Hematopoietic multipotent progenitor cell treated with erythropoietin and hydrocortisone succinate and interleukin-3 and kit ligand, for 17 days (in vitro differentiated cells): ENCODE measurements at regions not wholly inside any gene's neighbourhood (a gene's known extent, or its start where the extent isn't known, plus 50 kb on each side); places are given as distances from the start of the nearest gene placed in this dataset.

Experiments used
- DNase-seq: peaks from one replicate; pipeline ENCODE4 v3.0.0-alpha.2; 2015; ENCODE audit warnings: low spot score

DNA sequence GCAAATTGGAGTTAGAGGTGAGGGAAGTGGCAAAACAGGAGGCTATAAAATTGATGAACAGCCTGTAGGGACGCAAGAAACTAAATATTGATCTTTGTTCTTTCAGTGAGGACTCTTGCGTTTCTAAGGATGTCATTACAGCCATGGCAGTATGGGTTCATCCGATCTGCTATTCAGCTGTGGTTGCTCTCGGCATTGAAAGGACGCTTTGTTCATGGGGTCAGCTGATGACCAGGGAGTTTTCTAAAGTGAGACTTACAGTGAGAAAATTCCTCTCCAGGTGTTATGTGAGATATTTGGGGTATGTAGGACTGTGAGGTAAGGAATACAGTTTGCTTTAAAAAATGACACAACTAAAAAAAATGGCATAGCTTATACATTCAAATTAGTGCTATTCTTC lies 52.7 kb upstream of the PELI1 start:
- DNase-seq, result no peak

DNA sequence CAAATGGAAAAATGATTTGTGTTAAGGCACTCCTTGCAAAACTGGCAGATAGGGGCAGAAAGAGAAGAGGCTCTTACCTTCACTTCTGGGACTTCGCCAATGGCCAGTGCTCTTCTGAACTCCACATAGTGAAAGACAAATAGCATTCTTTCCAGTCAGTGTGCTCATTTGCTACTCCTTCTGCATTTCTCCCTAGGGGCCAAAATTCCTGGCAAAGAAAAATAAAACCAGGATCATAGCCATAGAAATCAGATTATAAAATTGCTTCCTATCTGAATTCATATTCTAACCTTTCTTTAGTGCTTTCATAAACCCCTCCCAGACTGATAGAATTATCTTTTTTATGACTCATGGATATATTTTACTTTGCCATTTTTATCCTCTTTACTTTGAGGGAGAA lies 56.9 kb upstream of the PELI1 start:
- DNase-seq, result no peak

DNA sequence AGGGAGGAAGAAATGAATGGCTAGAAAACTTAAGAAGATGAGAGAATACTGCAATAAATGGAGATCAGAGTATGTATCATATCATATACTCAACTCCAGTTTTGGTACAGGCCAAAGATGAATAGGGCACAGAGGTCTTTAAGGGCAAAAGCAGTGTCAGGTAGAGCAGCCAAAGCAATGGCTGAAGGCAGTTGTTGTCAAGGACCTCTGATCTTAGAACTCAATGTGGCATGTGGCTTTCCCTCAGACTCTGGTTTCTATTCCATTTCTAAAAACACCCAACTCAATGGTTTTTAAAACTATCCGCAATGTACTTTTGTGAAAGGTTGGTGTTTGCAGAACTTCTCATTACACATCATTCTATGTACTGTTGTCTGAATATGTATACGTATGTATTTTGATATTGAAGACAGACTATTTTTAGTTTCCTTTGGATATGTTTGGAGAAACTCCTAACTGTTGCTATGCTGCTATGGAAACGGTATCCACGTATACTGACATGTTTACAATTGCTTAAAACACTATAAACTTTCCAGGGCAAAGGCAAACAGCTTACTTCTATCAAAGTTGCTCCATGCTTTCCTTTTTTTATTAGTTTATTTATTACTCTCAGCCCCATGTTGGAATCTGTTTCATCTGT lies 58.1 kb upstream of the PELI1 start:
- no peak for DNase-seq

DNA sequence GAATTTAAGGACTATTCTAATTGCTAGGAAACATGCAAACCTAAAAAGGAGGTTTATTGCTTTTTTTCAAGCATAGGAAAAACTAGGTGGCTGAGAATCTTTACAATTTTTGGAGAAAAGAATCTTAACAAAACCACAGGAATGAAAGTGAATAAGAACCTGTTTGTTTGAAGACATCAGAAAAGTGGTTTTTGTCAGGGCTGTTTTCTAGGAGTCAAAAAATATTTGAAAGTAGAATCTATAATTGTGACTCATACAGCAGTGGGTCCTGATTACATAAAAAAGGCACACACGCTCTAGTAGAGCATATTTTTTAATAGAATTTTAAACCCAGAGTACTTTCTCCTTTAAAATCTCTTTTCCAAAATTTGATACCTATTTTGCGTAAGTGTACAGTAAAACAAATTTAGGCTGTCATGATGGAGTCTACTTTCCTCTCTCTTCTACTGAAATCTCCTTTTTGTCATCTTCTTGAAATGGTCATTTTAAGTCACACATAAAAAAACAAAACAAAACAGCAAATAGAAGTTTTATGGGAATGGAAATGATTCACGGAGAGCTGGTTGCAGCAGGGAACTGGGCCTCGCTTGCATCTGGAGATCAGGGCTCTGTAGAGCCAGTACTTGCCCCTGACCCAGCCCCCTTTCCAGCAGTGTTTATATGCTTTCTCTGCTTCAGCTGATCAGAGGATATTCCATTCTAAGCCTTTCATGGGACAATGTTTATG lies 59.1 kb upstream of the PELI1 start:
- DNase-seq, result no peak

DNA sequence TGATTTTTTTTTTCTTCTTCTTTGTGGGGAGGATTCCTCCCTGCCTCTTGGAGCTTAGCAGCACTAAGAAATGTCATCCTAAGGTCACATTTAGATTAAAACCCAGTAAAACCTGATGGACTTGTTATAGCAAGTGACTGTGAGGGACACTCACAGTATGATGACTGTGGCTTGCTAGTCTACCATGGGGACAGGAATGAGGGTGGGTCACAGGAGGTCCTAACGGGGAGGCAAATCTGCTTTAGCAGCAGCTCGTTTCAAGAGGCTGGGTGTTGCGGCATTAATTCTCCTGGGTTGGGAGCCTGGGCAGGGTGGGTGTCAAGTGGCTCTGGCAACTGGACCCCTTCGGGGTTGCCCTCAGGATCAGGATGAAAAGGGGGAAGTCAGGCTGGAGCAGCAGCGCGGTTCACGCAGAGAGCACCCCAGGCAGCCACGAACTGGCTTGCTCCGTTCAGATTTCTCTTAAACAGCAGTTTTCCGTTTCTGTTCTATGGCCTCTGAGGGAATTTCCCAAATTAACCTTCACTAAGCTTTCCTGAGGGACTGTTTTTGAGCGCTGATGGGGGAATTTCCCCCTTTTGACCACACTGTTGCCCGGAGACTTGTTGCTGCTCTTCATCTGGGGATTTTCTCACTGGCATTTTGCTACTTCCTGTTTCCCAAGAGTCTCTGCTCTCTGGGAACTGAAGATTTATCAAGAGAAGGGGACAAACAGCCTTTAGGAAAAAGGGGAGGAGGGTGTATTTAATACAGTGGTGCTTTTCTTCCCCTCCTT lies 59.8 kb upstream of the PELI1 start:
- no peak for DNase-seq

DNA sequence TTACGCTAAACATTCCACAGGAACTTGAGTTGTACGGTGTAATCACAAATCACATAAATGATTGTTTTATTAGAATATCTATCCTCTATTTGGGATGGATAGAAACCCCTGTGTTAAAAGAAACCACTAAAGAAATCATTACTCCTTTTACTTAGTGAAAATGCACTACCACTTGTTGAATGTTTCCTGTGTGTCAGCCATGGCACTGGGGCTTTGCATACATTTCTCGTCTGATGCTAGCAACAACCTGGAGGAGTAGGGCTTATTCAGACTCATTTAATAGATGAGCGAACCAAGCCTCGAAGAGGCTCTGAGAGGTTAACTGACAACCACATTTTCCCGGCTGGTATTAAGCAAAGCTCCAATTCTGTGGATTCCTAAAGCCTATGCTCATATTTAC lies 60.5 kb upstream of the PELI1 start:
- DNase-seq, result no peak

DNA sequence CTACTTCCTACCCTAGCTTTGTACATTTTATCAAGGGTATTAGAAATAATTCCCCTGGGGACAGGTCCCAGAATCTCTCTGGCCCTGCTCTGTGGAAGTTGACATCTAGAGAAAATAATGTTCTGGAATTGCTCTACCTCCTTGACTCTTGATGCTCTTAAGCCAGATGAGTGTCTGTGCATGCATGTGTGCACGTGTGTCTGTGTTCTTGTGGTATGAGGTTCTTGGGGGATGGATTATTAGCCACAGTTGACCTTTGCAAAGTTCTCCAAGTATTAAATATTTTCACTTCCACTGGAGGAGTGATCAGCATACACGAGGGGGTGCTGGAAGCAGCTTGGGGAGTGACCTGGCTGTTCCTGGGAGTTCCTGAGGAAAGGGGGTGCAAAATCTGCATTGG lies 61.2 kb upstream of the PELI1 start:
- DNase-seq, result no peak

DNA sequence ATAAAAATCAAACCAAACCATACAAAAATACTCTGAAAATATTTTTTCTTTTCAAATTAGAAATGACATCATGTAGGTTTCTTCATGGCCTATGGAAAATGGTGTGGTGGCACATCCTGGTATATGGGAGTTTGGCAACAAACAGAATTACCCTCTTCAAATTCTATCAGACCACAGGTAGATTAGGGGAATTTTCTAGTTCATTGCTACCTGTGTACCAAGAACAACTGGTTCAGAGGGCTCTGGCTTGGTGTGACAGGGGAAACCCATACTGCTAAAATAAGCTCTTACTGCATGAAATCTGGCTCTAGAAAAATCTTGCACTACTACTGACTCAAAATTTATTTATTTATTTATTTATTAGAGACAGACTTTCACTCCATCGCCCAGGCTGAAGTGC lies 63.4 kb upstream of the PELI1 start:
- no peak for DNase-seq

DNA sequence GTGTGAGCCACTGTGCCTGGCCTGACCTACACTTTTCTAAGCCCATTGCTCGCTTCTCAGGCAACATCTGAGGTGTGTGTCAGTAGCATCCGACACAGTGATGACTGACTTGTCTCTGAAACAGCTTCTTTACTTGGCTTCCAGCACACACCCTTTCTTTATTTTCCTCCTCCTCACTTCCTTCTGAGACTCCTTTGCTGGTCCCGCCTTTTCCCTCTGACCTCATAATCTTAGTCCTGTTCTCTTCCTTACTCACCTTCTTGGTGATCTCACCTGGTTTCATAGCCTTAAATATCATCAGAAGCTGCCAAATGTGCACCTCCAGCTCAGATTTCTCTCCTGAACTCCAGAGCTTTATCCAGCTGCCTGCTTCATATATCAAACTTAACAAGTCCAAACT lies 66.6 kb upstream of the PELI1 start:
- no peak for DNase-seq

DNA sequence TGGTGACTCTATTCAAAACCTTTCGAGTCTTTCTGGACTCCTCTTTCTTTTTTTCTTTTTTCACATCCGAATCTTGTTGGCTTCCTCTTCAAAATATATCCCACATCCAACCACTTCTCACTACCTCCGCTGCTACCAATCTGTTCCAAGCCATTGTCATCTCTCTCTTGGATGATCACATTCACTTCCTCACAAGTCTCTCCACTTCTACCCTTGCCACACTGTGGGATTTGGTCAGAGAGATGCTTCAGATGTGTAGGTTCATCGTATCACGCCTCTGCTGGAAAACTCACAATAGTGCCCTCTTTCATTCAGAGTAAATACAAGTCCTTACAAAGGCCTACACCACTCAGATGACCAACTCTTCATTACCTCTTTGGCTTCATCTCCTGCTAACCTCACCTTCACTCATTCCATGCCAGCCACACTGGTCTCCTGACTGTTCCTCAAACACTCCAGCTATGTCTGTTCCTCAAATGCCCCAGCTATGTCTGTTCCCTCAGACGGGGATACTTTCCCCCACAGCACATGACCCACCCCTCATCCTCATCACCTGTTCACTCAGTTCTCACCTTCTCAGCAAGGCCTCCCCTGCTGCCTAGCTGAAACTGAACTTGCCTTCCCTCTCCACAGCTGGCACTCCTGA lies 67.2 kb upstream of the PELI1 start:
- no peak for DNase-seq

DNA sequence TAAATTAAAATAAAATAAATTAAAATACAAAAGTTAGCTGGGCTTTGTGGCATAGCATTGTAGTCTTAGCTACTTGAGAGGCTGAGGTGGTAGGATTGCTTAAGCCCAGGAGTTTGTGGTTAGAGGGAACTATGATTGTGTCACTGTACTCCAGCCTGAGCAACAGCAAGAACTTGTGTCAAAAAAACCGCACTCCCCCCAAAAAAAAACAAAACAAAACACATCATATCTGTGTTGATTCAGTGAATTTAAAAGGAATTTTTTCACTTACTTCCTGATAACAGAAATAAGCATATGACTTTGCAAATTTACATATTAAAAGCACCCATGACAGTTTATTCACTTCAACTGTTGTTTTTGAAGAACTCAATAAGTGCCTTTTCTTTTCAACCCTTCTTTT lies 68.1 kb upstream of the PELI1 start:
- DNase-seq, result no peak

DNA sequence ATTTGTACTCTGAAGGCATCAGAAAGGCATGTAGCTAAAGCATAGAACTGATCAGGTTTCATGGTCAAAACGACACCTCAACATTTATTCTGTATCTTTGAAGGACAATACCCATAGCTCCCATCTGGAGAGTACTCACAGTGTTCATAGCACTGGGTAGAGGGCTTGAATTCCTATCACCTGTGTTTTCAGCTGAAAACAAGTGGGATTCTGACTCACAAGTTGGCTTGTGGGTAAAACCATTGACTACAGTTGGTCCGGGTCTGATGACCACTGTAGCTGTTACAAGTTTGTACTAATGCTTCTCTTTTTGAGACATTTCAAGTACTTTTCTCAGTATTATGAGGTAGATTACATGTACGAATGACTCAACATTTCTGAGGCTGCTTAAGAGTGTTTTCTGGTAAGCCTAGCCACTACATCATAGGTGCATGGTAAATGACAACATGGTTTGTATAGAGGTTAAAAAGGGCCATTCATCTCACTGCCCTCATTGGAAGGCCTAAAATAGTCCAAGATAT lies 68.6 kb upstream of the PELI1 start:
- no peak for DNase-seq

DNA sequence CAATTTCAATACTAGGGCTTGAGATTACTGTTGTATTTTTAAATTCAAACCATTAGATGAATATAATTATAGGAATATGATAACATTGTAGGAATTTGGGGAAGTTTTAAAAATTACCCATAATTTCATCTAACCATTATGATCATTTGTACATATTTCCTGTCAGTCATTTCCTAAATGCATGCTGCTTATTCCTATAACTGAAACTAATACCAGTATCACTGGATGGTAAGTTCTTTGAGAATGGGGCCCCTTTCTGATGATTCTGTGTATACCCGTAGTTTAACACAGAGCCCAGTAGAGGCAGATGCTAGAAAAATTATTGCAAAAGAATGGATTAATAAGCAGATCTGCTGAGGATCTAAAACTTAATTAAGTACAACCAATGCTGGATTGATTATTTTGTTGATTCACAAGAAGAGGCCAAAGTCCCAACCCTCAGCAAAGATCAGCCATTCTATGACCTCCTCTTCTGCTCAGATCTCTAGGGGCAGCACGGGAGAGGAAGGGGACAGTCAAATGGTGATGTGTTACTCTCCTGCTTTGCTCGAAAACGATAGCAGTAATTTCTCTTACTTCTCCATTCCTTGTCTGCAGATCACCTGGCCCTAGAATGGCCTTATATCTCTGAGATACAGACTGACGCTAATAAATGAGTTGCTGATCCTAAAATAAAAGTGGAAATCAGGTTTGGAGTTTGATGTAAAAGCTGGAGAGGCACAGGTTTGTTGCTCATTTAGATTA lies 69.5 kb upstream of the PELI1 start:
- DNase-seq, result no peak

DNA sequence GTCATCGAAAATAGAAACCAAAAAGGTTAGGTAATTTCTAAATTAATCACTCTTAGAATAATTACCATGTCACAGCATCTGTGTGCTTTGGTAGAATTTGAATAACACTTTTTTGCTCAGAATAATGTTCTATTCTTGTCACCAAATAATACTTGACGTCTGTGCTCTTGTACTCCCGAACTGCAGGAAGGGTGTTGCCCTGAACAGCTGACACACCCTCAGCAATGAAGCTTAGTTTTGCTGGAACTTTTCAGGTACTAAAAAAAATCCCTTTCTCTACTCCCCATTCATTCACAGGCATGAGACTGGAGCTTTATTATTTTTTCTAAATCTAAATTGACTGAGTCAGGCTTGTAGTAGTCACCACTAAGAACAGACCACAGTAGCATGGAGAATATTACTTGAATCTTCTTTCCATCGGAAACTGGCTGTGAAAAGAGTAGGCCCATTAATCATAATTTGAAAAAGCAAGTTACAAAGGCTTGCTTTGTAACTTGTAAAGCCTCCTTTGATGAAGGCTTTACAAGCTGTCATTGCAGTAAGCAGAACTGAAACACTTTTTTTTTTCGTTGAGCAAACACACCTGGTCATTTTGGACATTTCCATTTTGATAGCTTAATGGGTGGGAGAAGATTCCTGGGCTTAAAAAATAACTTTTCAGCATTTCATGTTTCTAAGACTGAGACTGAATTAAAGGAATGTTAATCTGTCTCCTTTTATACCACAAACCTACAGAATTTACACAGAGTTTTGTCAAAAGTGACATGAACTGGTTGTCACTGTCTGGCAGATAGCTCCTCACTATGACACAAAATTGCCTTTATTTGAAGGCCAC lies 70.3 kb upstream of the PELI1 start:
- no peak for DNase-seq

DNA sequence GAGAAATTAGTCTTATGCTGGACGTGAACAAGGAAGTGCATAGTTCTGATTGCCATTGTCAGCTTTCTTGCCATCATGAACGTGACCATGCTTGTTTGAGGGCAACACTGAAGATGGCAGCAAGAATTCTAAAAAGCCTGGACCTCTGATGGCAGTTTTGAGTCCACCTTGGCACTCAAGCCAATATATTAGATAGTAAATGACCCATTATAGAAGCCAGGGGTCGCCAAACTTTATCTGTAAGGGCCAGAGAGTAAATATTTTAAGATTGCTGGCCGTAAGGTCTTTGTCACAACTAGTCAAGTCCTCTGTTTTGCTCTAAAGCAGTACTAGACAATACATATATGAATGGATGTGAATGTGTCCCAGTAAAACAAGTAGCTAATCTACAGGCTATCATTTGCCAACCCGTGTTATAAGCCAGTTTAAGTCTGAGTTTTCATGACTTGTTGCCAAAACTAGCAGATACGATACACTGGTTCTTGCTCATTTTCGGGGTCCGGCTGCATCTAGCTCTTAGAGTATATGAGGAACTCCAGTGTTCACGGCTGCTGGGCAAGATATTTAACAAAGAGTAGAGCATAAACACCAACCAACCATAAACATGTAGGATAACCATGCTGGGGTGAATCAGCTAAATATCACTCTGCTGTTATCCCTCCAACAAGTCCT lies 73.1 kb upstream of the PELI1 start:
- no peak for DNase-seq

DNA sequence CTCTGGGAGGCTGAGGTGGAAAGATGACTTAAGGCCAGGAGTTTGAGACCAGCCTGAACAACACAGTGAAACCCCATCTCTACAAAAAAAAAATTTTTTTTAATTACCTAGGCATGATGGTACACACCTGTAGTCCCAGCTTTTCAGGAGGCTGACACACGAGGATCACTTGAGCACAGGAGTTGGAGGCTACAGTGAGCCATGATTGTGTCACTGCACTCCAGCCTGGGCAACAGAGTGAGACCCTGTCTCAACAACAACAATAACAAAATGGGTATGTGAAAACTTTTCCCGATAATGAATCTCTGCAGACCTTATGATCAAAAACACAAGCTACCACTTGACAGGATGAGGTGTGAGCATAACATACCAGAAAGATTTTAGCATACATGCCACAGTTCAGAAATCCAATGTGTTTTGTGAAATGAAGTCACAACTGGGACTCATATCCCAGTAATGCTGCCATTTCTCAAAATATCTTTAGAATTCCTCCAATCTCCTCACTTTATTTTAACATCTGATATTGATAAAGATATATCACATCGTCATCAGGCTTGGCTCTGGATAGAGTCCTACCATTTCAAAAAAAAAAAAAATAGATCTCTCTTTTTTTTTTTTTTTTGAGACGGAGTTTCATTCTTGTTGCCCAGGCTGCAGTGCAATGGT lies 74.0 kb upstream of the PELI1 start:
- no peak for DNase-seq

DNA sequence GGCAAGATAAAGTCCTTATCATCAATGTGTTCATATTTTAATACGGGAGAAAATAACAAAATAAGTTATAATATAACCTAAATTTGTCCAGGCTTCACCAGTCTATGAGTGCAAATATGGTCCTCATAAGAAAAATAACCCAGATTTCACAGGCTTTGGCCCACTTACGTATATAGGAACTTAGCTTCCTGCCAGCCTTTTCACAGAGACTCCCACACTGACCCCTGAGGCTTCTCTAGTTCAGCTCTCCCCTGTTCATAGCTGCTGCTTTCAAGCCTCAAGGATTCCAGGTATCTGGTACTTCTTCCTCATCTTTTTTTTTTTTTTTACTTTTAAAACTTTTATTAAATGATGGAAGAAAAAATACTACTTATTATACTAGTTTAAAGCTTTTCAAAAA lies 74.9 kb upstream of the PELI1 start:
- DNase-seq, result no peak

DNA sequence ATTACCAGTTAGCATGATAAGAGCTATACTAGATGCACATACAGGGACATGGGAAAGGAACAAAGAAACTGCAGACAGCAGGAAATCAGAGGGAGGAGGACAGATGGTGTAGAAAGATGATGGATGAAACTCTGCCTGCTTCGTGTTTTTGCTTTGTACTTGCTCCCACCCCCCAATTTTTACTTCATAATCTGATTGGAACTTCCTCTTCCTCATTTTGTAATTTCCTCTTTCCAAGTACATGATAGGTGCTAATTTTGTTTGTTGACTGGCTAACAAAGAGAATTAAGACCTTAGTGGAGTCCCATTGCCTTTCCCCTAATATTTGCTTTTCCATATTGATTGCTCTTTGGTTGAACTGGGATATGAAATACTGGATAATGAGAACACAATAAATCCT lies 76.0 kb upstream of the PELI1 start:
- no peak for DNase-seq

DNA sequence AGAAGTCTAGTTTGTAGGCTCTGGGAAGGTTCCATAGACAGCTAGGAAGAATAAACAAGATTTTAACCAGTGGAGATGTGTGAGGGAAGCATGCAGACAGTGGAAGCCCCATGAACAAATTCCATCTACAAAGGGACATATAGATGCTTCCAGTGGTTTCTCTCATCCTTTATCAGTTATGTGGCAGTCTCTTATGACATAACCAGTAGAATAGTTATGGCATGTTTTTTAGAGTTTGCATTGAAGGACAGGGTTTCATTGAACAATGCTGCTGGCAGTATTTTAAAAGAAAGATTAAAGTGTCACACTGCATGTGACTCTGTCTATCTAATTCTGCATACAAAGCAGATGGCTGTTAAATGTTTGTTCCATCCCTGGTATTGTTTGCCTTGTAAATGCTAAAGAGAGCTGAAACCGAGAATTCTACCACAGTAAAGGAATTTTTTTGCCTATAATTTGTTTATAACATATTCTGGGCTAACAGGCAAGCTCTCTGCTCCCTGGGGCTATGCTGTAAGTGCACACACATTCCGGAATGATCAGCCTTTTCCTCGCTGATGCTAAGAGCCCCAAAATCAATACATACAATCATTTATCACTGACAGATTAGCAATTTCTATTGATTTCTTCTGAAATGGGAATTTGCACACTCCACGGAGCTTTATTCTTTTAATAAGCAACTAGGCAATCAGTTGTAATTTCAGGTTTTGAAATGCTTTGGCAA lies 76.8 kb upstream of the PELI1 start:
- DNase-seq, result no peak
